Body of pancreas (tissue), 4 donors: ENCODE measurements at regions not wholly inside any gene's neighbourhood (a gene's known extent, or its start where the extent isn't known, plus 50 kb on each side); places are given as distances from the start of the nearest gene placed in this dataset.

Source experiments
- POLR2A ChIP-seq, 3 donors: fragments of 450-650 bp; IDR thresholded peaks; one replicate each; pipeline ENCODE4 v1.6.1; 2016; ENCODE audit warnings: antibody characterized with exemption in 3 of 3, mild to moderate bottlenecking in 2 of 3
- TF ChIP-seq, protein P1 (sequence below), 7 experiments: fragments of 450-650 bp in 4 of 7; fragments of 200-600 bp in 3 of 7; sonication (generic) in 3 of 7; IDR thresholded peaks; one replicate each; pipeline ENCODE4 v1.5.1; 2016 to 2019; ENCODE audit warnings: antibody characterized with exemption in 7 of 7

DNA sequence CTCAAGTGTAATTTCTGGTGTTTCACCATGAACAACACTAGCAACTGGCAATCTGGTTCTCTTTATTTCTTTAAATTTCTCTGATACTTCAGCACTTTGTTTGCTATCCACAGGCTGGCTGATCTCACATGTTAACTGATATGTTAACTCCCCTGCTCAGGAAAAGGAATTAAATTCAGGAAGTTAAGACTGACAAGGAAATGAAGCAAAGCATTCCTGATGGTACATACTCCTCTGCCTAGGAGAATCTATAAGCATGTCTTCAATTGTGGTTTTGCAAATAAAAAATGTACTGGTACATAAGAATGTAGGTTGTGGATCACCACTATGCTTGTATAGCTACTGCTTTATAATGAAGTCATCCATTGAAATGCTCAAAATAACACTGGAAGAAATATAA is 1119.2 kb upstream of the INTU start:
- TF ChIP-seq, protein P1, sequence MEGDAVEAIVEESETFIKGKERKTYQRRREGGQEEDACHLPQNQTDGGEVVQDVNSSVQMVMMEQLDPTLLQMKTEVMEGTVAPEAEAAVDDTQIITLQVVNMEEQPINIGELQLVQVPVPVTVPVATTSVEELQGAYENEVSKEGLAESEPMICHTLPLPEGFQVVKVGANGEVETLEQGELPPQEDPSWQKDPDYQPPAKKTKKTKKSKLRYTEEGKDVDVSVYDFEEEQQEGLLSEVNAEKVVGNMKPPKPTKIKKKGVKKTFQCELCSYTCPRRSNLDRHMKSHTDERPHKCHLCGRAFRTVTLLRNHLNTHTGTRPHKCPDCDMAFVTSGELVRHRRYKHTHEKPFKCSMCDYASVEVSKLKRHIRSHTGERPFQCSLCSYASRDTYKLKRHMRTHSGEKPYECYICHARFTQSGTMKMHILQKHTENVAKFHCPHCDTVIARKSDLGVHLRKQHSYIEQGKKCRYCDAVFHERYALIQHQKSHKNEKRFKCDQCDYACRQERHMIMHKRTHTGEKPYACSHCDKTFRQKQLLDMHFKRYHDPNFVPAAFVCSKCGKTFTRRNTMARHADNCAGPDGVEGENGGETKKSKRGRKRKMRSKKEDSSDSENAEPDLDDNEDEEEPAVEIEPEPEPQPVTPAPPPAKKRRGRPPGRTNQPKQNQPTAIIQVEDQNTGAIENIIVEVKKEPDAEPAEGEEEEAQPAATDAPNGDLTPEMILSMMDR (IDR thresholded peaks at IDR 0.05): no peak
- TF ChIP-seq POLR2A (IDR thresholded peaks at IDR 0.05): no peak
